H1 (cell line): ENCODE measurements at regions not wholly inside any gene's neighbourhood (a gene's known extent, or its start where the extent isn't known, plus 50 kb on each side); places are given as distances from the start of the nearest gene placed in this dataset.

Experiments used
- USF2 ChIP-seq: IDR thresholded peaks from 2 replicates; pipeline ENCODE4 v1.6.1; 2011; ENCODE audit warnings: low read length, improper control_type of control experiment

DNA sequence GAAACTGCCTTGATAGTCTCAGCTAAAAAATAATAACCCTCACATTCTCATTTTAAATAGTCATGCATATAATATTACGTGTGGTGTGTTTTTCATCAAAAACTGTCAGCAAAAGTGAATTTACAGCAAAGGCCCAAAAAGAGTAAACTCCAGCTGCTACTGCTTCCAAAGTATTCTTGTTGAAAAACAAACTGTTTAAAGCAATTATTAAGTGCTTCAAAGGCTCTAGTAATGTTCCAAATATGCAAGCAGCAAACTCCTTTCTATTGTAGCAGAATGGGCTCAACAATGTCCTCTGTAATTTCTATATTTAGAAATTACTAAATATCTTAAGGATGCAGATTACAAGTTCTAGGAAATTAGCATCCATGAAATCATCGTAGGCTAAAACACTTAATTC, 280.0 kb upstream of the TBX18 start (continued):
- no peak for TF ChIP-seq USF2
